ENCODE measurements at regions not wholly inside any gene's neighbourhood (a gene's known extent, or its start where the extent isn't known, plus 50 kb on each side); places are given as distances from the start of the nearest gene placed in this dataset.

DNA sequence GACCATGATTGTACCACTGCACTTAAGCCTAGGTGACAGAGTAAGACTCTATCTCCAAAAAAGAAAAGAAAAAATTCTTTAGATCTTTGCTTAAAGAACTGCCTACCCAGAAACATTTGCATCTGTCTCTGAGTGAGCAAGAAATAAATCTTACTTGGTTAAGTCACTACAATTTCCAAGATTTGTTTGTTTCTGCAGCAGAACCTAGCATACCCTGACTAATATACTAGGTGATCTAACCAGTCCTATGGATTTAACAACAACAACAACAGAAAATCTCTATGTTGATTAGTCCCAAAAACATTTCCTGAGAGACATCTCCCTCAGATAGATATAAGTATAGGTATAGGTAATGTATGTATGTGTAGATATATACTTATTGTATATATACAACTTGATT is 549.3 kb upstream of the PSMD7 start:
- no peak for TF ChIP-seq EZH2 (IDR thresholded peaks at IDR 0.05; ENCODE audit: low read length, missing control alignments)
- TF ChIP-seq, protein P1, sequence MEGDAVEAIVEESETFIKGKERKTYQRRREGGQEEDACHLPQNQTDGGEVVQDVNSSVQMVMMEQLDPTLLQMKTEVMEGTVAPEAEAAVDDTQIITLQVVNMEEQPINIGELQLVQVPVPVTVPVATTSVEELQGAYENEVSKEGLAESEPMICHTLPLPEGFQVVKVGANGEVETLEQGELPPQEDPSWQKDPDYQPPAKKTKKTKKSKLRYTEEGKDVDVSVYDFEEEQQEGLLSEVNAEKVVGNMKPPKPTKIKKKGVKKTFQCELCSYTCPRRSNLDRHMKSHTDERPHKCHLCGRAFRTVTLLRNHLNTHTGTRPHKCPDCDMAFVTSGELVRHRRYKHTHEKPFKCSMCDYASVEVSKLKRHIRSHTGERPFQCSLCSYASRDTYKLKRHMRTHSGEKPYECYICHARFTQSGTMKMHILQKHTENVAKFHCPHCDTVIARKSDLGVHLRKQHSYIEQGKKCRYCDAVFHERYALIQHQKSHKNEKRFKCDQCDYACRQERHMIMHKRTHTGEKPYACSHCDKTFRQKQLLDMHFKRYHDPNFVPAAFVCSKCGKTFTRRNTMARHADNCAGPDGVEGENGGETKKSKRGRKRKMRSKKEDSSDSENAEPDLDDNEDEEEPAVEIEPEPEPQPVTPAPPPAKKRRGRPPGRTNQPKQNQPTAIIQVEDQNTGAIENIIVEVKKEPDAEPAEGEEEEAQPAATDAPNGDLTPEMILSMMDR (conservative IDR thresholded peaks at IDR 0.05 in 1 of 2, IDR thresholded peaks at IDR 0.05 in 1 of 2; ENCODE audit: low read depth in 1 of 2, low read length in 2 of 2): no peak
- Histone ChIP-seq H3K36me3 (ENCODE audit: control insufficient read depth, insufficient read depth, low read length) (no peaks in the 10 kb centered on the region), H3K27me3 (ENCODE audit: control insufficient read depth, insufficient read depth, low read length) (no peaks in the 10 kb centered on the region), H3K4me2 (ENCODE audit: extremely low read depth, insufficient read depth, low read length) (no peak overlapping the region), H3K4me3 (replicated peaks in 1 of 4; ENCODE audit: control extremely low read depth in 1 of 4, insufficient read depth in 1 of 4, low read depth in 3 of 4, low read length in 4 of 4) (no peak overlapping the region), H4K20me1 (ENCODE audit: control insufficient read depth, extremely low read depth, insufficient read depth, low read length) (no peaks in the 10 kb centered on the region), H3K9ac (ENCODE audit: insufficient read depth, low read length) (no peak overlapping the region), H3K9me3 (ENCODE audit: control insufficient read depth, insufficient read depth, low read depth, low read length) (no peaks in the 10 kb centered on the region), H3K4me1 (ENCODE audit: control insufficient read depth, extremely low read depth, insufficient read depth, low read length) (no peaks in the 10 kb centered on the region), H3K79me2 (ENCODE audit: control insufficient read depth, insufficient read depth, low read length) (no peaks in the 10 kb centered on the region), H2AFZ (ENCODE audit: low read length) (no peak overlapping the region), H3K27ac (ENCODE audit: insufficient read depth, low read length) (no peak overlapping the region)
- DNase-seq (ENCODE audit: low read depth in 2 of 2): no peak

DNA sequence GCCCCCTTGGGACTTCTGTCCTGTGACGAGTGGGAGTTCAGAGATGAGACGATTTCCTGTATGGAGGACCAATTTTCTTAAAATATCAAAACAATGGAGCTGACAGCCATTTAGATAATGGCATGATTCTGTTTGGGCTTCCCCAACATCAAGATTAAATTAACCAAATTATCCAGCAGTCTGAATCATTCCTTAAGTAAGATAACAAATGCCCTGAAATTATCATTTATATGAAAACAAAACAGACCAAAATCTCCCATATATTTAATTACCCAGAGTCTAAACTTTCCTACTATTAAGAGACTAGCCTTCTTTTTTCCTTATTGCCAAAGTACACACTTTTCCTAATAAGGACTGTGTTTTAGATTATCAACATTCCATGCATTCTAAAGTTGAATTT is 550.1 kb upstream of the PSMD7 start:
- Histone ChIP-seq H3K79me2 (ENCODE audit: control insufficient read depth, insufficient read depth, low read length) (no peaks in the 10 kb centered on the region), H3K9me3 (ENCODE audit: control insufficient read depth, insufficient read depth, low read depth, low read length) (no peaks in the 10 kb centered on the region), H4K20me1 (ENCODE audit: control insufficient read depth, extremely low read depth, insufficient read depth, low read length) (no peaks in the 10 kb centered on the region), H3K9ac (ENCODE audit: insufficient read depth, low read length) (no peak overlapping the region), H3K4me2 (ENCODE audit: extremely low read depth, insufficient read depth, low read length) (no peak overlapping the region), H3K4me3 (replicated peaks in 1 of 4; ENCODE audit: control extremely low read depth in 1 of 4, insufficient read depth in 1 of 4, low read depth in 3 of 4, low read length in 4 of 4) (no peak overlapping the region), H2AFZ (ENCODE audit: low read length) (no peak overlapping the region), H3K27ac (ENCODE audit: insufficient read depth, low read length) (no peak overlapping the region), H3K36me3 (ENCODE audit: control insufficient read depth, insufficient read depth, low read length) (no peaks in the 10 kb centered on the region), H3K27me3 (ENCODE audit: control insufficient read depth, insufficient read depth, low read length) (no peaks in the 10 kb centered on the region), H3K4me1 (ENCODE audit: control insufficient read depth, extremely low read depth, insufficient read depth, low read length) (no peaks in the 10 kb centered on the region)
- no peak for TF ChIP-seq EZH2 (IDR thresholded peaks at IDR 0.05; ENCODE audit: low read length, missing control alignments)
- no peak for DNase-seq (ENCODE audit: low read depth in 2 of 2)

DNA sequence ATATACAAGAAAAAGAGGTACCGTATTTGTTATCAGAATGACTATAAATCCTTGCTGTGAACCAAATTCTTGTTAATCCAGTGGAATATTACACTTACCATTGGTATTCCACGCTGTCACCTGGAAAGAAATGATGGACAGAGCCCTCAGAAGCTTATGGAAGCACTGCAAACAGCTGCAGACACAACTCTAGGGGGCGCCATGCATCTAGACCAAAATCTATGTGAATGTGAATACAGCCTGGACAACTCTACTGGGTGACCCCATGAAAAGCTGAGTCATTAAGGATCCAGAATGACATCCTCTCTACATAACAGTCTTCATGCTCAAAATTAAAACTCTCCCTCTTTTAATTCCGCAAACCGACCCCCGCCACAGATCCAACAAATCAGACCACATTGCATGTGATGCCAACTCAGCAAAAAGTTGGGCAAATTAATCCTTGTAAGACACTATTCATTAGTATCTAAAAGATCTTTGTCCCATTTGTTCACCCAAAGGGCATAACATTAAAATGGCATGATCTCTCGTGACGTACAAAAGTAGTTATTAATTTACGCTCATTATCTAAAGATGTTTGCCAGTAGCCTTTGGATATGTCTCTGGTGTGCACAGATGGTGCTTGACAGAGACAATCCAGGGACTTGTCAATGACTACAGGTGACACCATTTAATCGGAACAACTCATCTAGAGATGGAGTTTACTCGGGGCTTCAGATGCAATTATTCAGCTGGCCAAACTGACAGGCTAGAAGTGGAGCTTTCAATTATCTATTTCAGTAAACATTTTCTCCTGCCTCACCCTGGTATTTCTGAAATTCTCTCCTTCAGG is 552.7 kb upstream of the PSMD7 start:
- Histone ChIP-seq H3K9me3 (ENCODE audit: control insufficient read depth, insufficient read depth, low read depth, low read length) (no peaks in the 10 kb centered on the region), H3K4me3 (replicated peaks in 1 of 4; ENCODE audit: control extremely low read depth in 1 of 4, insufficient read depth in 1 of 4, low read depth in 3 of 4, low read length in 4 of 4) (no peak overlapping the region), H3K4me2 (ENCODE audit: extremely low read depth, insufficient read depth, low read length) (no peak overlapping the region), H2AFZ (ENCODE audit: low read length) (no peak overlapping the region), H3K9ac (ENCODE audit: insufficient read depth, low read length) (no peak overlapping the region), H3K79me2 (ENCODE audit: control insufficient read depth, insufficient read depth, low read length) (no peaks in the 10 kb centered on the region), H4K20me1 (ENCODE audit: control insufficient read depth, extremely low read depth, insufficient read depth, low read length) (no peaks in the 10 kb centered on the region), H3K27ac (ENCODE audit: insufficient read depth, low read length) (no peak overlapping the region), H3K4me1 (ENCODE audit: control insufficient read depth, extremely low read depth, insufficient read depth, low read length) (no peaks in the 10 kb centered on the region), H3K27me3 (ENCODE audit: control insufficient read depth, insufficient read depth, low read length) (no peaks in the 10 kb centered on the region), H3K36me3 (ENCODE audit: control insufficient read depth, insufficient read depth, low read length) (no peaks in the 10 kb centered on the region)
- TF ChIP-seq, protein P1 (conservative IDR thresholded peaks at IDR 0.05 in 1 of 2, IDR thresholded peaks at IDR 0.05 in 1 of 2; ENCODE audit: low read depth in 1 of 2, low read length in 2 of 2): peak in 1 of 2 donors; percentile 7
- TF ChIP-seq EZH2 (IDR thresholded peaks at IDR 0.05; ENCODE audit: low read length, missing control alignments): no peak
- peak in 1 of 2 donors; percentile 8 for DNase-seq (ENCODE audit: low read depth in 2 of 2)

Measured in fibroblast of lung (primary cell).